Heart left ventricle (tissue), 16 donors: ENCODE measurements at regions not wholly inside any gene's neighbourhood (a gene's known extent, or its start where the extent isn't known, plus 50 kb on each side); places are given as distances from the start of the nearest gene placed in this dataset.

Experiments
- ATAC-seq, 4 donors: fragments of 200-7000 bp; cut with Tn5 transposase; one replicate each; pipeline ENCODE4 v1.9.1; 2020 to 2022; ENCODE audit warnings: moderate library complexity in 4 of 4, mild to moderate bottlenecking in 3 of 4, moderate number of reproducible peaks in 1 of 4
- DNase-seq, 5 donors: peaks; one replicate each; pipeline ENCODE4 v3.0.0-alpha.2; 2020
- H3K27ac ChIP-seq, 12 donors: fragments of 200-600 bp; sonication (generic) in 4 of 12; one replicate each; pipeline versions ENCODE4 v1.5.0 to v1.8.0; 2016 to 2022; ENCODE audit warnings: mild to moderate bottlenecking in 2 of 12
- H3K27me3 ChIP-seq, 9 donors: fragments of 200-600 bp; sonication (generic) in 2 of 9; one replicate each; pipeline versions ENCODE4 v1.5.1 to v1.8.0; 2016 to 2022; ENCODE audit warnings: mild to moderate bottlenecking in 3 of 9
- H3K36me3 ChIP-seq, 9 donors: fragments of 200-600 bp; sonication (generic) in 2 of 9; one replicate each; pipeline versions ENCODE4 v1.5.0 to v1.8.0; 2018 to 2022; ENCODE audit warnings: mild to moderate bottlenecking in 2 of 9
- H3K4me1 ChIP-seq, 12 donors: fragments of 200-600 bp; sonication (generic) in 4 of 12; one replicate each; pipeline versions ENCODE4 v1.5.0 to v1.8.0; 2016 to 2022; ENCODE audit warnings: mild to moderate bottlenecking in 3 of 12
- H3K4me3 ChIP-seq, 12 donors: fragments of 200-600 bp; sonication (generic) in 4 of 12; one replicate each; pipeline versions ENCODE4 v1.5.0 to v1.8.0; 2017 to 2022; ENCODE audit warnings: mild to moderate bottlenecking in 9 of 12, moderate library complexity in 4 of 12
- H3K9me3 ChIP-seq, 12 donors: fragments of 200-600 bp; sonication (generic) in 4 of 12; one replicate each; pipeline versions ENCODE4 v1.5.0 to v1.8.0; 2016 to 2022; ENCODE audit warnings: mild to moderate bottlenecking in 1 of 12
- CTCF ChIP-seq, 12 donors: fragments of 200-600 bp; sonication (generic) in 4 of 12; IDR thresholded peaks; one replicate each; pipeline versions ENCODE4 v1.5.0 to v1.8.0; 2018 to 2022; ENCODE audit warnings: antibody characterized with exemption in 12 of 12, mild to moderate bottlenecking in 5 of 12
- POLR2A ChIP-seq, 2 donors: fragments of 450-650 bp; IDR thresholded peaks; one replicate each; pipeline ENCODE4 v1.6.1; 2017; ENCODE audit warnings: antibody characterized with exemption in 2 of 2, mild to moderate bottlenecking in 2 of 2, moderate library complexity in 2 of 2
- WGBS, 4 donors: extraction: QIAGEN DNeasy Blood & Tissue Kit in 2 of 4; methylation state at CpG; one replicate each; pipeline versions ENCODE4 v1.1.5 to v1.1.7; 2013 to 2018; 5-methylcytosine and 5-hydroxymethylcytosine counted together
- intact Hi-C, 10 donors: fragments of 100-400 bp; cut with DNase I; formaldehyde crosslinking; loops; one replicate each; pipeline versions ENCODE4 v1.11.1 to v1.14.2; 2022
- donor health status: ischemic (EF 13 %, LVEDD 7.1; RV severe dilation, severe dysfunction).
- donor health status: healthy with polysubstance abuse.
- donor health status: DM: no; HTN: yes; CAD: no.
- donor health status: DM: no; HTN: no; CAD: no.
- donor health status: ischemic (EF 25% LVEDD 6.9; RV normal size, moderate dysfunction).
- donor health status: ischemic (EF 25% LVEDD 5.7; RV mildly dilated, moderate dysfunction).
- donor health status: healthy.
- donor health status: DM: yes; HTN: yes; CAD: no.
- donor health status: ischemic (EF 35%, LVEDD 5.7; RV mildly dilated, moderate dysfunction).
- donor health status: nonischemic (EF 11% LVEDD 7.7; RV severe dilation, severe dysfunction).
- donor health status: DM: yes; HTN: yes; CAD: no.
- donor health status: PGD.
- donor health status: ischemic (EF 29% LVEDD 5.4; RV normal size, mild dysfunction).
- donor health status: nonischemic (EF 23%, LVEDD 6.1; RV moderate dilation, normal function).

GRCh38 chr12:4216187-4216927 lies 57.2 kb upstream of the CCND2 start:
- Histone ChIP-seq H3K27ac (no peak overlapping the region), H3K9me3 (no peaks in the 10 kb centered on the region), H3K4me1 (peaks cover 0 to 31% (median 0%) of the 10 kb centered on the region in 12 donors), H3K4me3 (no peak overlapping the region), H3K27me3 (peaks cover 0 to 6% (median 0%) of the 10 kb centered on the region in 9 donors), H3K36me3 (no peaks in the 10 kb centered on the region)
- ATAC-seq (no peak), DNase-seq (no peak)
- TF ChIP-seq CTCF (IDR thresholded peaks at IDR 0.05) (no peak), POLR2A (IDR thresholded peaks at IDR 0.05) (no peak)
- intact Hi-C loops = no loop called here
- WGBS, 4 donors = 69 to 91% (median 88%) methylated on average over 5 of the region's 5 CpGs

GRCh38 chr12:4215229-4216186 lies 58.1 kb upstream of the CCND2 start:
- WGBS, 4 donors = 46 to 60% (median 49%) methylated on average over 18 of the region's 18 CpGs
- Histone ChIP-seq H3K4me3 (peak overlapping the region in 1 of 12 donors; percentile 23), H3K9me3 (no peaks in the 10 kb centered on the region), H3K27me3 (peaks cover 0 to 7% (median 0%) of the 10 kb centered on the region in 9 donors), H3K36me3 (no peaks in the 10 kb centered on the region), H3K4me1 (peaks cover 0 to 31% (median 0%) of the 10 kb centered on the region in 12 donors), H3K27ac (peak overlapping the region in 1 of 12 donors; percentile 39)
- DNase-seq (peak; percentile 53 to 83 (median 65)), ATAC-seq (peak in 3 of 4 donors; percentile 38 to 78 (median 67))
- intact Hi-C loops = no loop called here
- TF ChIP-seq CTCF (IDR thresholded peaks at IDR 0.05) = no peak
- no peak for TF ChIP-seq POLR2A (IDR thresholded peaks at IDR 0.05)

GRCh38 chr12:4214877-4215228 lies 58.7 kb upstream of the CCND2 start:
- intact Hi-C loops = no loop called here
- WGBS, 4 donors = 89 to 92% (median 90%) methylated on average over 8 of the region's 8 CpGs
- H3K27me3 ChIP-seq = peaks cover 0 to 7% (median 0%) of the 10 kb centered on the region in 9 donors
- no peak for TF ChIP-seq CTCF (IDR thresholded peaks at IDR 0.05)
- no peak for TF ChIP-seq POLR2A (IDR thresholded peaks at IDR 0.05)
- peak overlapping the region in 1 of 12 donors; percentile 23 for H3K4me3 ChIP-seq
- H3K4me1 ChIP-seq = peaks cover 0 to 31% (median 0%) of the 10 kb centered on the region in 12 donors
- H3K9me3 ChIP-seq = no peaks in the 10 kb centered on the region
- ATAC-seq (no peak), DNase-seq (no peak)
- no peaks in the 10 kb centered on the region for H3K36me3 ChIP-seq
- peak overlapping the region in 1 of 12 donors; percentile 39 for H3K27ac ChIP-seq

- no peak for TF ChIP-seq POLR2A (IDR thresholded peaks at IDR 0.05)
- no peak for TF ChIP-seq CTCF (IDR thresholded peaks at IDR 0.05)
- H3K27me3 ChIP-seq = peaks cover 0 to 13% (median 0%) of the 10 kb centered on the region in 9 donors
- no peak overlapping the region for H3K27ac ChIP-seq
- no peaks in the 10 kb centered on the region for H3K9me3 ChIP-seq
- 75 to 91% (median 91%) methylated on average over 6 of the region's 6 CpGs for WGBS, 4 donors
- DNase-seq (no peak), ATAC-seq (no peak)
- H3K4me3 ChIP-seq = no peak overlapping the region
- peaks cover 0 to 31% (median 0%) of the 10 kb centered on the region in 12 donors for H3K4me1 ChIP-seq
- no peaks in the 10 kb centered on the region for H3K36me3 ChIP-seq
- intact Hi-C loops = no loop called here
These were observed 60.1 kb upstream of the CCND2 start for GRCh38 chr12:4213471-4213870.
